ENCODE measurements at regions not wholly inside any gene's neighbourhood (a gene's known extent, or its start where the extent isn't known, plus 50 kb on each side); places are given as distances from the start of the nearest gene placed in this dataset.

GRCh38 chr6:23855497-23856116 is 270.4 kb upstream of the NRSN1 start:
- Histone ChIP-seq H3K18ac (ENCODE audit: insufficient read length, low read depth, low read length) (no peak overlapping the region), H2BK20ac (ENCODE audit: low read depth, low read length, poor library complexity, severe bottlenecking) (no peak overlapping the region), H2AK5ac (ENCODE audit: insufficient read length, low read length) (no peak overlapping the region), H3K56ac (ENCODE audit: insufficient read length, low read depth, low read length) (no peak overlapping the region), H3K27me3 (ENCODE audit: insufficient read depth, low read length) (no peaks in the 10 kb centered on the region), H2AFZ (ENCODE audit: low read length) (no peak overlapping the region), H4K8ac (replicated peaks; ENCODE audit: insufficient read length, low read depth, low read length) (no peak overlapping the region), H3T11ph (ENCODE audit: low read length) (no peak overlapping the region), H3K27ac (ENCODE audit: insufficient read length, low read depth, low read length) (no peak overlapping the region), H3K4me2 (ENCODE audit: insufficient read depth, insufficient read length, low read length) (no peak overlapping the region), H3K4me1 (ENCODE audit: insufficient read depth, low read length) (no peaks in the 10 kb centered on the region), H4K5ac (ENCODE audit: insufficient read length, low read depth, low read length) (no peak overlapping the region), H2BK5ac (ENCODE audit: insufficient read length, low read length) (no peak overlapping the region), H2BK12ac (ENCODE audit: insufficient read length, low read depth, low read length) (no peak overlapping the region), H3K4ac (ENCODE audit: low read depth, low read length) (no peak overlapping the region), H2BK15ac (ENCODE audit: low read depth, low read length) (no peak overlapping the region), H4K91ac (ENCODE audit: insufficient read length, low read depth, low read length) (no peak overlapping the region), H3K79me1 (ENCODE audit: insufficient read depth, low read depth, low read length, poor library complexity, severe bottlenecking) (no peaks in the 10 kb centered on the region), H2BK120ac (ENCODE audit: low read depth, low read length, poor library complexity, severe bottlenecking) (no peak overlapping the region), H3K23me2 (ENCODE audit: insufficient read length, low read depth, low read length, poor library complexity, severe bottlenecking) (no peaks in the 10 kb centered on the region), H3K79me2 (ENCODE audit: insufficient read depth, low read length) (no peaks in the 10 kb centered on the region), H3K23ac (ENCODE audit: insufficient read length, low read depth, low read length) (no peak overlapping the region), H4K20me1 (ENCODE audit: control insufficient read depth, insufficient read depth, insufficient read length) (no peaks in the 10 kb centered on the region), H3K14ac (ENCODE audit: insufficient read depth, low read length) (no peak overlapping the region), H3K9ac (ENCODE audit: extremely low read depth, insufficient read length, low read length) (no peak overlapping the region), H3K9me3 (ENCODE audit: control insufficient read depth, low read depth, low read length) (no peaks in the 10 kb centered on the region)
- Mint-ChIP-seq H3K27me3 (ENCODE audit: low read depth) (peaks cover 1% of the 10 kb centered on the region; the same call in 1 of the 2 replicates), H3K4me1 (no peaks in the 10 kb centered on the region), H3K4me3 (no peak overlapping the region), H3K27ac (no peak overlapping the region; a peak in 1 of 7 replicates), H3K36me3 (ENCODE audit: insufficient read depth in 1 of 3, low read depth in 3 of 3) (peaks cover 0 to 4% (median 2%) of the 10 kb centered on the region in 3 experiments; a peak in 2 of 7 replicates), H3K9me3 (peaks cover 9 to 16% of the 10 kb centered on the region in 2 experiments)
- TF ChIP-seq, protein P1, sequence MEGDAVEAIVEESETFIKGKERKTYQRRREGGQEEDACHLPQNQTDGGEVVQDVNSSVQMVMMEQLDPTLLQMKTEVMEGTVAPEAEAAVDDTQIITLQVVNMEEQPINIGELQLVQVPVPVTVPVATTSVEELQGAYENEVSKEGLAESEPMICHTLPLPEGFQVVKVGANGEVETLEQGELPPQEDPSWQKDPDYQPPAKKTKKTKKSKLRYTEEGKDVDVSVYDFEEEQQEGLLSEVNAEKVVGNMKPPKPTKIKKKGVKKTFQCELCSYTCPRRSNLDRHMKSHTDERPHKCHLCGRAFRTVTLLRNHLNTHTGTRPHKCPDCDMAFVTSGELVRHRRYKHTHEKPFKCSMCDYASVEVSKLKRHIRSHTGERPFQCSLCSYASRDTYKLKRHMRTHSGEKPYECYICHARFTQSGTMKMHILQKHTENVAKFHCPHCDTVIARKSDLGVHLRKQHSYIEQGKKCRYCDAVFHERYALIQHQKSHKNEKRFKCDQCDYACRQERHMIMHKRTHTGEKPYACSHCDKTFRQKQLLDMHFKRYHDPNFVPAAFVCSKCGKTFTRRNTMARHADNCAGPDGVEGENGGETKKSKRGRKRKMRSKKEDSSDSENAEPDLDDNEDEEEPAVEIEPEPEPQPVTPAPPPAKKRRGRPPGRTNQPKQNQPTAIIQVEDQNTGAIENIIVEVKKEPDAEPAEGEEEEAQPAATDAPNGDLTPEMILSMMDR (conservative IDR thresholded peaks at IDR 0.05): no peak
- WGBS (ENCODE audit: extremely low coverage, insufficient read length, low lambda C conversion rate): no CpG with 5 or more reads among the region's 23 CpGs
- DNase-seq: no peak
